ENCODE measurements at regions not wholly inside any gene's neighbourhood (a gene's known extent, or its start where the extent isn't known, plus 50 kb on each side); places are given as distances from the start of the nearest gene placed in this dataset.

GRCh38 chr4:115332078-115332477, 218.7 kb upstream of the NDST4 start:
- no peak overlapping the region for H3K4me2 ChIP-seq (ENCODE audit: low read depth, low read length)
- H3K36me3 ChIP-seq (replicated peaks in 1 of 2; ENCODE audit: control insufficient read depth in 1 of 2, insufficient read depth in 2 of 2, low read length in 2 of 2): no peaks in the 10 kb centered on the region
- H3K9me3 ChIP-seq (ENCODE audit: low read length): no peaks in the 10 kb centered on the region
- H3K4me1 ChIP-seq (ENCODE audit: insufficient read depth, low read length): no peaks in the 10 kb centered on the region
- CTCF ChIA-PET (ENCODE audit: low intra/inter-chr PET ratio, low total read pairs): no interaction called here
- POLR2A ChIA-PET: no interaction called here
- H2AFZ ChIP-seq (ENCODE audit: low read length): no peak overlapping the region
- no peak overlapping the region for H3K27ac ChIP-seq (ENCODE audit: extremely low read length, insufficient read depth, low read length)
- no peak for TF ChIP-seq KDM6A (CRISPR knock-in tag; IDR thresholded peaks at IDR 0.05; ENCODE audit: low read depth)
- no peak for TF ChIP-seq HOMEZ (CRISPR knock-in tag; IDR thresholded peaks at IDR 0.05; ENCODE audit: low read depth)
- ATAC-seq: no peak
- FAIRE-seq: no peak
- H3K79me2 ChIP-seq (ENCODE audit: insufficient read depth, low read length): no peaks in the 10 kb centered on the region
- no peak overlapping the region for H3K9ac ChIP-seq (ENCODE audit: insufficient read depth, low read depth, low read length)
- no TSS peak for BruUV-seq (replicated peaks)
- in situ Hi-C loops (cut with HindIII; ENCODE audit: extremely low pct_ligation_motif_present, low pct_unique_long_range_greater_than_20kb): no loop called here
- no peak overlapping the region for H3K4me3 ChIP-seq (replicated peaks in 1 of 3; ENCODE audit: insufficient read depth in 1 of 3, low read depth in 2 of 3, low read length in 3 of 3)
- no peak for DNase-seq (ENCODE audit: low spot score)
- intact Hi-C loops (cut with micrococcal nuclease; ENCODE audit: unreplicated experiment): no loop called here
- no peaks in the 10 kb centered on the region for H4K20me1 ChIP-seq (ENCODE audit: insufficient read depth, low read length)
- 0% methylated on average over 1 of the region's 1 CpG for WGBS (ENCODE audit: low lambda C conversion rate)
- no peaks in the 10 kb centered on the region for H3K27me3 ChIP-seq (ENCODE audit: control insufficient read depth in 1 of 2, insufficient read depth in 2 of 2, low read length in 2 of 2)

- Histone ChIP-seq H3K27me3 (ENCODE audit: control insufficient read depth in 1 of 2, insufficient read depth in 2 of 2, low read length in 2 of 2) (no peaks in the 10 kb centered on the region), H3K27ac (ENCODE audit: extremely low read length, insufficient read depth, low read length) (no peak overlapping the region), H3K9ac (ENCODE audit: insufficient read depth, low read depth, low read length) (no peak overlapping the region), H4K20me1 (ENCODE audit: insufficient read depth, low read length) (no peaks in the 10 kb centered on the region), H3K4me2 (ENCODE audit: low read depth, low read length) (no peak overlapping the region), H3K4me3 (replicated peaks in 1 of 3; ENCODE audit: insufficient read depth in 1 of 3, low read depth in 2 of 3, low read length in 3 of 3) (no peak overlapping the region), H3K79me2 (ENCODE audit: insufficient read depth, low read length) (no peaks in the 10 kb centered on the region), H3K4me1 (ENCODE audit: insufficient read depth, low read length) (no peaks in the 10 kb centered on the region), H3K36me3 (replicated peaks in 1 of 2; ENCODE audit: control insufficient read depth in 1 of 2, insufficient read depth in 2 of 2, low read length in 2 of 2) (no peaks in the 10 kb centered on the region), H2AFZ (ENCODE audit: low read length) (no peak overlapping the region), H3K9me3 (ENCODE audit: low read length) (no peaks in the 10 kb centered on the region)
- WGBS (ENCODE audit: low lambda C conversion rate): 17% methylated on average over 2 of the region's 2 CpGs
- intact Hi-C loops (cut with micrococcal nuclease; ENCODE audit: unreplicated experiment): no loop called here
- no peak for FAIRE-seq
- no peak for ATAC-seq
- ChIA-PET POLR2A (no interaction called here), CTCF (ENCODE audit: low intra/inter-chr PET ratio, low total read pairs) (no interaction called here)
- in situ Hi-C loops (cut with HindIII; ENCODE audit: extremely low pct_ligation_motif_present, low pct_unique_long_range_greater_than_20kb): no loop called here
- no peak for DNase-seq (ENCODE audit: low spot score)
- TF ChIP-seq POGK (CRISPR knock-in tag; conservative IDR thresholded peaks at IDR 0.05) (no peak), DMAP1 (CRISPR knock-in tag; IDR thresholded peaks at IDR 0.05) (no peak), ZNF597 (CRISPR knock-in tag; IDR thresholded peaks at IDR 0.05) (no peak)
- BruUV-seq (replicated peaks): no TSS peak
Observed at GRCh38 chr4:115331241-115331640, 217.8 kb upstream of the NDST4 start.

Measured in HepG2 (cell line).